Endothelial cell (in vitro differentiated cells): ENCODE measurements at regions not wholly inside any gene's neighbourhood (a gene's known extent, or its start where the extent isn't known, plus 50 kb on each side); places are given as distances from the start of the nearest gene placed in this dataset.

ENCODE experiments used
- DNase-seq: peaks from one replicate; pipeline ENCODE4 v3.0.0; 2021; ENCODE audit warnings: low spot score
- H3K27ac Mint-ChIP-seq: one replicate; pipeline ENCODE4 v1.8.0; 2021; ENCODE audit warnings: mixed read lengths, inconsistent platforms; ENCODE audit not compliant: unreplicated experiment
- H3K27me3 Mint-ChIP-seq: one replicate; pipeline ENCODE4 v1.8.0; 2021; ENCODE audit warnings: mild to moderate bottlenecking, moderate library complexity, mixed read lengths, inconsistent platforms; ENCODE audit not compliant: unreplicated experiment
- H3K36me3 Mint-ChIP-seq: one replicate; pipeline ENCODE4 v1.8.0; 2021; ENCODE audit warnings: mild to moderate bottlenecking, low read depth, mixed read lengths, inconsistent platforms; ENCODE audit not compliant: unreplicated experiment
- H3K4me1 Mint-ChIP-seq: one replicate; pipeline ENCODE4 v1.8.0; 2021; ENCODE audit warnings: mild to moderate bottlenecking, mixed read lengths, inconsistent platforms; ENCODE audit not compliant: unreplicated experiment
- H3K4me3 Mint-ChIP-seq: one replicate; pipeline ENCODE4 v1.8.0; 2021; ENCODE audit warnings: mild to moderate bottlenecking, mixed read lengths, inconsistent platforms; ENCODE audit not compliant: unreplicated experiment
- H3K9me3 Mint-ChIP-seq: one replicate; pipeline ENCODE4 v1.8.0; 2021; ENCODE audit warnings: mixed read lengths, inconsistent platforms; ENCODE audit not compliant: unreplicated experiment
- TF ChIP-seq, protein P1 (sequence below): fragments of 200-600 bp; sonication (generic); IDR thresholded peaks from one replicate; pipeline ENCODE4 v1.5.0; 2021; ENCODE audit warnings: antibody characterized with exemption; ENCODE audit not compliant: unreplicated experiment

- TF ChIP-seq, protein P1, sequence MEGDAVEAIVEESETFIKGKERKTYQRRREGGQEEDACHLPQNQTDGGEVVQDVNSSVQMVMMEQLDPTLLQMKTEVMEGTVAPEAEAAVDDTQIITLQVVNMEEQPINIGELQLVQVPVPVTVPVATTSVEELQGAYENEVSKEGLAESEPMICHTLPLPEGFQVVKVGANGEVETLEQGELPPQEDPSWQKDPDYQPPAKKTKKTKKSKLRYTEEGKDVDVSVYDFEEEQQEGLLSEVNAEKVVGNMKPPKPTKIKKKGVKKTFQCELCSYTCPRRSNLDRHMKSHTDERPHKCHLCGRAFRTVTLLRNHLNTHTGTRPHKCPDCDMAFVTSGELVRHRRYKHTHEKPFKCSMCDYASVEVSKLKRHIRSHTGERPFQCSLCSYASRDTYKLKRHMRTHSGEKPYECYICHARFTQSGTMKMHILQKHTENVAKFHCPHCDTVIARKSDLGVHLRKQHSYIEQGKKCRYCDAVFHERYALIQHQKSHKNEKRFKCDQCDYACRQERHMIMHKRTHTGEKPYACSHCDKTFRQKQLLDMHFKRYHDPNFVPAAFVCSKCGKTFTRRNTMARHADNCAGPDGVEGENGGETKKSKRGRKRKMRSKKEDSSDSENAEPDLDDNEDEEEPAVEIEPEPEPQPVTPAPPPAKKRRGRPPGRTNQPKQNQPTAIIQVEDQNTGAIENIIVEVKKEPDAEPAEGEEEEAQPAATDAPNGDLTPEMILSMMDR = no peak
- H3K36me3 Mint-ChIP-seq = no peaks in the 10 kb centered on the region
- no peak for DNase-seq
- no peaks in the 10 kb centered on the region for H3K9me3 Mint-ChIP-seq
- no peak overlapping the region for H3K27ac Mint-ChIP-seq
- H3K4me3 Mint-ChIP-seq = no peak overlapping the region
- no peaks in the 10 kb centered on the region for H3K4me1 Mint-ChIP-seq
- H3K27me3 Mint-ChIP-seq = peaks cover 3% of the 10 kb centered on the region
Observed at GRCh38 chr20:61135266-61135665, 116.8 kb upstream of the CDH4 start.

DNA sequence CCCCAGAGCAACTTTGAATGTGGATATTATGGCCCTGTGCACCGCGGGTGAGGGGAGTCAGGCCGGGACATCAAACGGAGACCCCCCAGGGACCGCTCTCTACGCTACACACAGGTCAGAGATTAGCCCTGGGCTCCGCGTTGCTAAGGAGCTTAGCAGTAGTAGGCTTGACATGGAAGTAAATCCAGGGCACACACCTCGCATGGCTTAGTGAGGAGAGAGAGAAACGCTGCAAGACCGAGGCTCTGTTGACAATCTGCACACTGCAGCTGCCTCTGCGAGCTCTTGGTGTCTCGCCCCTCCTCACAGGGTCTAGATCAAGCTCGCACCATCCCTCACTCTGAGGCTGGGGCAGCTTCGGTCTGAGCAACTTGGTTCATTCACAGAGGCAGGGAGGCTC is 116.1 kb upstream of the CDH4 start:
- no peak overlapping the region for H3K27ac Mint-ChIP-seq
- no peaks in the 10 kb centered on the region for H3K27me3 Mint-ChIP-seq
- no peak overlapping the region for H3K4me3 Mint-ChIP-seq
- no peaks in the 10 kb centered on the region for H3K36me3 Mint-ChIP-seq
- no peaks in the 10 kb centered on the region for H3K4me1 Mint-ChIP-seq
- H3K9me3 Mint-ChIP-seq = no peaks in the 10 kb centered on the region
- no peak for DNase-seq
- TF ChIP-seq, protein P1 = no peak

DNA sequence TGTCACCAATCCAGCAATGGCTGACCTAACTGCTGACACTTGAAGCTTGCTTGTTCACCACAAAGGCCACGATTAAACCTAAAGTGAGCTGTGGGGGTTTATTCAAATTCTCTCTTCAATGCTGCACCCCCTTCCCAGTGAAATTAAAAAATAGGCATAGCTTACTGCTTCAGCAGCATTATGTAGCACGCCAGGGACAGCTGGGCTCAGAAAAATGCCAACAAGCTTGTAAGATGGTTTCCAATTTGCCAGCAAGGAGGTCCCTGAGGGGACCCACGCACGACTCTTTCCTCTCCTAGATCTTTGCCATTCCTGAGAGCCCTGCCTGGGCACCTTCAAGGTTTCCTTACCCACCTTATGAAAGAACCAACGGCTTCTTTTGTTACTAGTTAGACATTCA is 113.5 kb upstream of the CDH4 start:
- DNase-seq = no peak
- TF ChIP-seq, protein P1 = no peak
- Mint-ChIP-seq H3K36me3 (no peaks in the 10 kb centered on the region), H3K4me1 (no peaks in the 10 kb centered on the region), H3K27me3 (no peaks in the 10 kb centered on the region), H3K9me3 (no peaks in the 10 kb centered on the region), H3K4me3 (no peak overlapping the region), H3K27ac (no peak overlapping the region)

- no peak overlapping the region for H3K27ac Mint-ChIP-seq
- TF ChIP-seq, protein P1 = no peak
- no peaks in the 10 kb centered on the region for H3K27me3 Mint-ChIP-seq
- H3K4me3 Mint-ChIP-seq = no peak overlapping the region
- H3K36me3 Mint-ChIP-seq = no peaks in the 10 kb centered on the region
- H3K4me1 Mint-ChIP-seq = no peaks in the 10 kb centered on the region
- no peaks in the 10 kb centered on the region for H3K9me3 Mint-ChIP-seq
- DNase-seq = no peak
Observed at GRCh38 chr20:61139031-61139430, 113.0 kb upstream of the CDH4 start.

DNA sequence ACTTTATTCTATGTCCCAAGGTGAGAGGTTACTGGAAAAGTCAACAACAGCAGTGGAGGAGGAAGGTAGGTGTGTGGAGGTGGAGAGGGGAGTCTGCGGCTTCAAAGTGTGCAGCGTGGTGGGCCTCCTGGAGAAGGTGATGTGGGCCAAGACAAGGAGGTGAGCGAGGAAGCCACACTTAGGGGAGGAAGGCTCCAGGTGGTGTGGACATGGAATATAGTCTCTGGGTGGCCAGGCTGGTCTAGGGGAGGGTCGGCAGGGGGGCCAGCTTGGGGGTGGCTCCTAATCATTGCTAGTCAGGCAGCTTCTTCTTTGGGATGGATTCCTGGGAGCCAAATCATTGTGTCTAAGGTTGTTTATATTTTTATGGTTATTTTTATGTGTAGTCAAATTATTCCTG is 111.5 kb upstream of the CDH4 start:
- Mint-ChIP-seq H3K27ac (no peak overlapping the region), H3K27me3 (no peaks in the 10 kb centered on the region), H3K36me3 (no peaks in the 10 kb centered on the region), H3K9me3 (no peaks in the 10 kb centered on the region), H3K4me3 (no peak overlapping the region), H3K4me1 (no peaks in the 10 kb centered on the region)
- DNase-seq = no peak
- TF ChIP-seq, protein P1 = no peak
